ENCODE measurements at regions not wholly inside any gene's neighbourhood (a gene's known extent, or its start where the extent isn't known, plus 50 kb on each side); places are given as distances from the start of the nearest gene placed in this dataset.
"Not testable (repeated sequence)": the region's sequence is repeated elsewhere in the genome, so short reads cannot be mapped to it uniquely, and the experiment has no call there.

GRCh38 chr20:48042628-48043027 lies 257.3 kb upstream of the SULF2 start:
- DNase-seq (ENCODE audit: low spot score): no peak

DNA sequence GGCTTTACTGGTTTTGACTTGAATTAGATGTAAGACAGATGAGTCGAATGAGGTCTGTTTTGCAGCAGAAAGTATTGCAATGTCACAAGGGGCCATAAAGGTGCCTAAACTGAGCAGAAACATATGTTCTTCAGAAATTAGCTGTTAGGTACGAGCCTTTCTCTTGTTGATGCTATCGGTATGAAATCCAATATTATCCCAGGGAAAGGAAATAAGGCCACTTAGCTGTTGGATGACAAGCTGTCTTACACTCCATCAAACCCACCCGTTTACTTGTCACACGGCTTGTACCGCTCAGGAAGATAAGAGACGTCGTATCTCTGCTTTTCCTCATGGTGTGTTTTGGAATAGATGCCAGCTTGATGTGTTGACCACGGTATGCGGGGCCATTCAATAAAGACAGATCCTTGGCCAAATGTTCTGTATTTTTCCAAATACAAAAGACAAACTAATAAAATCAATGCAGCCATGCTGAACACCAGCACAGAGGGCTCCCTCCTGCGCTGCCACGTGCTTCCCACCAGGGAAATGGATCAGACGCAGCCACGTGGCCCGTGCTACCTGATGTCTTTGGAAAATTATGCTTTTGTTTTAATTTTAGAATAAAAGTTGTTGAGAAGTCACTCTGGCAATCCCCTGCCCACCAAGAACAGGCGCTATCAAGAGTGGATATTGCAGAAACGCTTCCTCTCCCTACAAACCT lies 255.9 kb upstream of the SULF2 start:
- no peak for DNase-seq (ENCODE audit: low spot score)

- no peak for DNase-seq (ENCODE audit: low spot score)
Measured at GRCh38 chr20:48040491-48040890, 255.2 kb upstream of the SULF2 start.

- DNase-seq (ENCODE audit: low spot score): no peak
Measured at GRCh38 chr20:48040051-48040450, 254.8 kb upstream of the SULF2 start.

- DNase-seq (ENCODE audit: low spot score): no peak
Measured at GRCh38 chr20:48039514-48039913, 254.2 kb upstream of the SULF2 start.

DNA sequence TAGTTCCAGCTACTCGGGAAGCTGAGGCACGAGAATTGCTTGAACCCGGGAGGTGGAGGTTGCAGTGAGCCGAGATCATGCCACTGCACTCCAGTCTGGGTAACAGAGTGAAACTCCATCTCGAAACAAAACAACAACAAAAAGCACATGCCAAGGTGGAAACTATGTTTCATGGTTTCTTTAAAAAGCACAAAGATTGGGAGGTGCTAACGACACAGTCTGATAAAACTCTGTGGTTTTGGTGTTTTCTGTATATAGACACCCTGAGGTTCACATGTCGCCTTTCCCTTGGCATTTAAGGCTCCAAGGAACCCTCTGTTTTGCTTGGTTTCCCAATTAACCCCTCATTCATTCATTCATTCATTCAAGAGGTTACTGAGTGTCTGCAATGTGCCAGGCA lies 253.4 kb upstream of the SULF2 start:
- no peak for DNase-seq (ENCODE audit: low spot score)

DNA sequence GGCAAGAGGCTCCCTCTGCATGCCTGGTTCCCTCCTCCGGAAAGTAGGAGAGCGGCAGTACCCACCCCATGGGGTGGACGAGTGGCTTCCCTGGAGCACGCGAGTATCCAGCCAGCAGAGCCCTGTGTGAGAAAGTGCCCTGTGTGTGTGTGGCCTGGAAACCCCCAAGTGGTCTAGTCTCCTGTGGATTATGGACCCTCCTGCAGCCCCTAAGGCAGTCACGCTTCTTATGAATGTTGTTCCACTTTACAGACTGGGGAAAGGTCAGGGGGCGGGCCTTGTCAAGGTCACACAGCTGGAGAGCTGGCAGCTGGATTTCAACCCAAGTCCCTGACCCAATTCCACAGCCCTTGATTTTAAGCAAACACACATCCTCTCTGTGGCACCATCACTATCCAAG lies 252.5 kb upstream of the SULF2 start:
- not testable (repeated sequence) for DNase-seq (ENCODE audit: low spot score)

- DNase-seq (ENCODE audit: low spot score): no peak
Measured at GRCh38 chr20:48035961-48036731, 250.9 kb upstream of the SULF2 start.

GRCh38 chr20:48034751-48035150 lies 249.5 kb upstream of the SULF2 start:
- DNase-seq (ENCODE audit: low spot score): no peak

DNA sequence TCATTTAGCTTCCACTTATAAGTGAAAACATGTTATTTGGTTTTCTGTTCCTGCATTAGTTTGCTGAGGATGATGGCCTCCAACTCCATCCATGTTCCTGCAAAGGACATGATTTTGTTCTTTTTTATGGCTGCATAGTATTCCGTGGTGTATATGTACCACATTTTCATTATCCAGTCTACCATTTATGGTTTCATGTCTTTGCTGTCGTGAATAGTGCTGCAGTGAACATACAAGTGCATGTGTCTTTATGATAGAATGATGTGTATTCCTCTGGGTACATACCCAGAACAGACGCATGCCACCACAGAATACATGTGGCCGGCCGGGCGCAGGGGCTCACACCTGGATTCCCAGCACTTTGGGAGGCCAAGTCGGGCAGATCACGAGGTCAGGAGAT lies 247.7 kb upstream of the SULF2 start:
- DNase-seq (ENCODE audit: low spot score): not testable (repeated sequence)

GRCh38 chr20:48031122-48031521 lies 245.8 kb upstream of the SULF2 start:
- no peak for DNase-seq (ENCODE audit: low spot score)

GRCh38 chr20:48026981-48027592 lies 241.8 kb upstream of the SULF2 start:
- no peak for DNase-seq (ENCODE audit: low spot score)

DNA sequence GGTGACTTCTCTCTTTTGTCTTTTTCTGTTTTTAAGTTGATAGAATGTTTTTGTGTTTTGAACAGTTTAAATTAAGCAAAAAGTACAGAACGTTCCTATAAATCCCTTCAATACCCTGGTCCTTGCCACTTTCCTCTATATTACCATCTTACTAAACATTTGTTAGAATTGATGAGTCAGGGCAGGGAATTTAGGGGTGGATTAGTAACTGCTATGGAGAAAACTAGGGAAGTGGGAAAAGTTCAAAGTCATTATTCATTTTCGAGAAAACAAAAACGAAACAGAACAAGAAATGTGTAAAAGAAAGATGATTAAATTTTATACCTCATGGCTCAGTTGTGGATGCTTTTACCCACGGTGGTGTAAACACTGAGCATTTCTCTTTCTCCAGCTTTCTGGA lies 240.4 kb upstream of the SULF2 start:
- DNase-seq (ENCODE audit: low spot score): no peak

GRCh38 chr20:48025051-48025515 lies 239.8 kb upstream of the SULF2 start:
- no peak for DNase-seq (ENCODE audit: low spot score)

GRCh38 chr20:48024539-48024938 lies 239.3 kb upstream of the SULF2 start:
- DNase-seq (ENCODE audit: low spot score): no peak

GRCh38 chr20:48020696-48021095 lies 235.4 kb upstream of the SULF2 start:
- DNase-seq (ENCODE audit: low spot score): not testable (repeated sequence)

DNA sequence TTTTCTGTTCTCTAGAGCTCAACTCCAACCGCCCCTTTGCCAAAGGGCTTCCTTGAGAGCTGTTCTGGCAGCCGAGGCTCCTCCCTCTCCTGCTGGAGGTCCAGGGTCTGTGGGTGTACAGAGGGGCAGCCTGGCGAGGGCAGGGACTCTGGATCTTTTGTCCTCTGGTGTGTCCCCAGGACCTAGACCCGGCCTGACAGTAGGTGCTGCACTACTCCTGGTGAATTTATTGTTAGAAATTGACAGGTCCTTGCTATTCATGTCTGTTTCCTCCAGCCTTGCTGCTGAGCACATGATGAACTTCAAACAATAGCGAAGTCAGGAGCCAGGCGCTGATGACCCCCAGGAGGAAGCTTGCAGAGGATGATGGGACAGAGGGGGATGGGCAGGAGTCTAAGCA lies 234.7 kb upstream of the SULF2 start:
- DNase-seq (ENCODE audit: low spot score): no peak

DNA sequence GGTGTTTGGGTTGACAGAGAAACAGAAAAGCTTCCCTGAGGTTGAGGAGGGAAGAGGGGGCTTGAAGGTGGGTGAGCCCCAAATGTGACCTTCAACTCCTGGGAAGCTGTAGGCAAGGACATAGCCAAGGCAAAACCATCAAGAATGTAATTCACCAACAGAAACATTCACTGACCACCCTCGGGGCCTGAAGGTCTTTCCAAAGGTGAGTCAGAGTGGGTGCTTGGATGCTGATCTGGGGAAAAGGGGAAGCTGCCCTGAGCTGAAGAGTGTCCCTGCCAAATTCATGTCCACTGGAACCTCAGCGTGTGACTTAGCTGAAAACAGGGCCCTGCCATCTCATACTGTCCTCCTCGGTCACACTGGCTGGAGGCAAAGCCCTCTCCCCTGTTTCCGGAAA lies 234.2 kb upstream of the SULF2 start:
- no peak for DNase-seq (ENCODE audit: low spot score)

GRCh38 chr20:48018851-48019250 lies 233.6 kb upstream of the SULF2 start:
- DNase-seq (ENCODE audit: low spot score): not testable (repeated sequence)

- DNase-seq (ENCODE audit: low spot score): no peak
Measured at GRCh38 chr20:48017992-48018391, 232.7 kb upstream of the SULF2 start.

DNA sequence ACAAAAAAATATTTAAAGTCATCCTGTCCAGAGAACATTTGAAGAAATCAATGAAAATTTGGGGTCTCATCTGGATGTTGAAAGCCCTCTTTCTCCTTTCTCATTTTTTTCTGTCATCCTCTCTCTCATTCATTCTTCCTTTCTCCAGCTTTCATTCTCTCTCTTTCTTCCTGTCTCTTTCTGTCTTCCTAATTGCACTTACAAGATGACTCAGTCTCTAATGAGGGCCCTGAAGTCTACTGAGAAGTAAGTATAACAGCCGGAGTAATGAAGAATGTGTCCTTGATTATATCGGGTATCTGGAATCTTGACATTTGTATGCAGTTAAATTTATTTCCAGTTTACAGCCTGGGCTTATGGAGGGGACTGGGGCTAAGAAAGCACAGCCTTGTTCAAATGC lies 232.2 kb upstream of the SULF2 start:
- no peak for DNase-seq (ENCODE audit: low spot score)

DNA sequence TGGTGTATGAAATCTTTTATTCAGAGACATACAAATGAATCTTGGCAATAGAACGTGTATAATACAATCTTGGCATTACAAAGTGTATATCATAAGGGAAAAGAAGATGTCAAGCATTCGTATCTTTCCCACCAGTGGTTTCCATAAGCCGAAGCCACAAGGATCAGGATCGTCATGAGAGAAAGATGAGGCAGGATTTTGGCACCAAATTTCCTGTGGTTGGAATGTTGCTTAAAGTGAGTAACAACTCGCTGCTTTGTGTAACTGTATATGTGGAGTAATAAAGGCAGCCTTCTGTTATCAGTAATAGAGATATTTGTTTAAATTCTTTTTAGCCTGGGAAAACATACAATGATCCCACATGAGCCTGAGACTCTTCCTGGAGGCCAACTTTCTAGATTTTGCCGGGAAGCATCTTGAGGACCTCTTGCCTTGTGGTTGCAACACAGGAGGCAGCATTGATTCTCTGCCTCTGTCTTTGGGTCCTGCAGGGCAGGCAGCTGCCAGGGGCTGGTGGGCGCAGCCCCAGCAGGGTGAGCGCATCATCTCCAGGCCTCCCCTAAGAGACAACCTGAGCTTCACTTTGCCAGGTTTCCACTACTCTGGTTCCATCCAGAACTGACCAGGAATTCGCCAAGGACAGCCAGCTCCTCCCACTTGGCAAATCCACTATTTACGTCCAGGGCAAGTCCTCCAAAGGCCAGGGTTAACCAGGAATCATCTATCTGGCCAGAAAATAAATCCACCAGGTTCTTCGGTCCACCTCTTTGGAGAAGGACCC lies 230.9 kb upstream of the SULF2 start:
- no peak for DNase-seq (ENCODE audit: low spot score)

Data from COLO829 (cell line).